Ammon's horn (tissue), 1 donor: ENCODE measurements at regions not wholly inside any gene's neighbourhood (a gene's known extent, or its start where the extent isn't known, plus 50 kb on each side); places are given as distances from the start of the nearest gene placed in this dataset.

Source experiments
- DNase-seq: peaks from one replicate; pipeline ENCODE4 v3.0.0-alpha.2; 2016; ENCODE audit warnings: low spot score

- peak; percentile 23 for DNase-seq
Measured at GRCh38 chr9:90061187-90061586, 456.4 kb downstream of the GADD45G start.

DNA sequence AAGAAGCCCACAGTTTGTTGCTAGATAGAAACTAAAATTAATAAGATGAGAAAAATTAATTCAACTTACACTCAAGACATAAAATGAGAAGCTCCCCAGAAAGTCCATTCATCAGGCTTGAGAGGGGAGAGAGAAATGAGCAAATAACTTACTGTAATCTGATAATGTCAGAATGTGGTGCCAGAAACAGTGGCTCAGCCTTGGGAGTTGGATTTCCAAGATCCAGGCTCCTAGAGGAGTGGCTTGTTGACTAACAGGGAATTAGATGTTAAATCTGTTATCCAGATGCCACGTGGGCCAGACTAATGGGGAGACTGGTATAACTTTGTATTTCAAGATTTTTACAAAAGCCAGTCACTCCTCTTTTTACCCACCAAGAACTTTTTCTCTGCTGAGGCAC lies 458.2 kb downstream of the GADD45G start:
- DNase-seq = no peak

DNA sequence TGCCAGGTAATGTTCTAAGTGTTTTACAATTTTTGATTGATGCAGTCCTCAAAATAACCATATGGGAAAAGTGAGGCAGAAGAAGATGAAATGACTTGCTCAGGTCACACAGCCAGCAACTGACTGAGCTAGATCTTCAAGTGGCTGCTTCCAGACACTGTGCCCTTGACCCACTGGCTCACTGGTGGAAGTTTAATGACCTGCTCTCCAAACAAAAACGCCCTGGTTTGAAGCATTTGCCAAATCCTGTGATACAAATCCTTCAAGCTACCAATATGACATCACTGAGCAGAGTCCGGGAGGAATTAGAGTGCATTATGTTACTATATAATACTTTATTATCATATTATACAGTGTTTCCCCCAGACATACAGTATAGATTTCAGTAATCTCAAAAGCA lies 459.4 kb downstream of the GADD45G start:
- no peak for DNase-seq

DNA sequence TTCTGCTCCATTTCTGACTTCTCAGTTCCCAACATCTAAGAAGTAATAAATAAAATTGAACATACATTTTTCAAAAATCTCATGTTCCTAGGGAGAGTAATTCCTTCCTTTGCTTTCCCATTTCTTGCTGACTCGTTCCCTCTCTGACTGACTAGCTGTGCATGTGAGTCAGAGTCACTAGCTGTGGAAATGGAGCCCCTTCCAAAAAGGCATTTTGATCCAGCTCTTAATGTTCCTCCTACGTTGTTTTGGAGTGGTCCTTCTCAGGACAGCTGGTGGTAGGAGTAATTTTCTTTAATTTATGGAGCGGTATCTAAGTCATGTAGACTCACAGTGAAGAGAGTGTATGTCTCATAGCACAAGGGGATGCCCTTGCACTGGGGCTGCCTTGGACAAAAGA lies 460.2 kb downstream of the GADD45G start:
- no peak for DNase-seq

- DNase-seq = no peak
Measured at GRCh38 chr9:90065851-90066250, 461.0 kb downstream of the GADD45G start.

GRCh38 chr9:90069085-90069484 lies 464.3 kb downstream of the GADD45G start:
- DNase-seq = no peak

DNA sequence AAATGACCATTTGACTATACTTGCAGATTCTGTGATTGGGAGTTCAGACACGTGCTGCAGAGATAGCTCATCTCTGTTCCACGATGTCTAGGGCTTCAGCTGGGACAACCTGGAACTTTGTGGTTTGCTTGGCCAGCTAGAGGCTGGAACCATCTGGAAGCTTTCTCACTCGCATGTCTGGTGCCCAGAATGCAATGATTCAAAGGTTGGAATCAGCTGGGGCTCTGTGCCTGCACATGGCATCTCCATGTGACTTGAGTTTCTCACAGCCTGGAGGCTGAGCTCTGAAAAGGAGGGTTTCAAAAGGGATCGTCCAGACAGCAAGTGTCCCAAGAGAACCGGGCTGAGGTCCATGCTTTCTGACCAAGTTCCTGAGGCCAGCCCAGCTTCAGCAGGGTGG lies 465.2 kb downstream of the GADD45G start:
- no peak for DNase-seq

DNA sequence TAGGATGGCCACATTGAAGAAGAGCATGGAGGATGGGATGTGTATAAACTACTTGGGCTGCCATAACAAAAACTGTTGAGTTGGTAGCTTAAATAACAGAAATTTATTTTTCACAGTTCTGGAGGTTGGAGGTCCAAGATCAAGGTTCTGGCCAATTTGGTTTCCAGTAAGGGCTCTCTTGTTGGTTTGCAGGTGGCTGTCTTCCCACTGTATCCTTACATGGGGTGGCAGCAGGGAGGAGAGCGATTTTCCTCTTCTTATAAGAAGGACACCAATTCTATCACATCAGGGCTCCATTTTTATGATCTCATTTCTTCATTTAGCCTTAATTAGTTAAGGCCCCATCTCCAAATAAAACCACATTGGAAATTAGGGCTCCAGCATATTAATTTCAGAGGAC lies 465.7 kb downstream of the GADD45G start:
- no peak for DNase-seq

- DNase-seq = no peak
Measured at GRCh38 chr9:90070931-90071660, 466.3 kb downstream of the GADD45G start.

GRCh38 chr9:90073186-90073945 lies 468.6 kb downstream of the GADD45G start:
- no peak for DNase-seq

GRCh38 chr9:90074316-90074962 lies 469.6 kb downstream of the GADD45G start:
- no peak for DNase-seq

DNA sequence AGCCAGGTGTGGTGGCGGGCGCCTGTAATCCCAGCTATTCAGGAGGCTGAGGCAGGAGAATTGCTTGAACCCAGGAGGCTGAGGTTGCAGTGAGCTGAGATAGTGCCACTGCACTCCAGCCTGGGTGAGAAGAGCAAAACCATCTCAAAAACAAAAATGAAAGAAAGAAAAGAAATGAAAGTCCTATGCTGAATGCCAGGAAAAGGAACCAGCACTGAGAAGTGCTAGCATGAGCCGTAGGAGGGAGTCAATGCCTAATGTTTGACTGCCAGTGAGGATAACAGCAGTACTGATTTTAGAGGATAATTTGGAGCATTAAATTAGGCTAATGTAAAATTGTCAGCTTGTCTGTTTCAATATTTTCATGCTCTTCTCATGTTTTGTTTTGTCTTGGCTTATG lies 472.8 kb downstream of the GADD45G start:
- DNase-seq = peak; percentile 44

GRCh38 chr9:90078988-90079421 lies 474.2 kb downstream of the GADD45G start:
- DNase-seq = no peak

GRCh38 chr9:90085633-90086032 lies 480.8 kb downstream of the GADD45G start:
- no peak for DNase-seq

GRCh38 chr9:90086101-90086511 lies 481.3 kb downstream of the GADD45G start:
- peak; percentile 59 for DNase-seq

DNA sequence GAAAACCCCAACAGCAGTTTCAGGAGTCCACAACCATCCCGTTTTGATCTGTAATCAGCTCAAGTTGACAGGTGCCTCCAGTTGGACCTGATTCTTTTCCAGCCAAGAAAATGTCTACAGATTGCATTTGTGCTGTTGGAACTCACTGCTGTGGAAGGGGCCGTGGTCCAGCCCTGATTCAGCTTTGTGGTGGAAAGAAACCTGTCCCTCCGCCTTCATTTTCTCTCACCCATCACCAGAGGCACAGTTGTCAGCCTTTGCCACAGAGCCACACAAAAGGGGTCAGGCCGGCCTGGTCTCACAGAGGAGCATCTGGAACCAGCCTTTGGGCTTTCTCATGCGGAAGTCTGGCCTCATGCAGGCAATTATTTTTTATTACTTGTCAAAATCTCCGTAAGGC lies 483.6 kb downstream of the GADD45G start:
- DNase-seq = no peak

GRCh38 chr9:90088856-90089255 lies 484.0 kb downstream of the GADD45G start:
- no peak for DNase-seq

DNA sequence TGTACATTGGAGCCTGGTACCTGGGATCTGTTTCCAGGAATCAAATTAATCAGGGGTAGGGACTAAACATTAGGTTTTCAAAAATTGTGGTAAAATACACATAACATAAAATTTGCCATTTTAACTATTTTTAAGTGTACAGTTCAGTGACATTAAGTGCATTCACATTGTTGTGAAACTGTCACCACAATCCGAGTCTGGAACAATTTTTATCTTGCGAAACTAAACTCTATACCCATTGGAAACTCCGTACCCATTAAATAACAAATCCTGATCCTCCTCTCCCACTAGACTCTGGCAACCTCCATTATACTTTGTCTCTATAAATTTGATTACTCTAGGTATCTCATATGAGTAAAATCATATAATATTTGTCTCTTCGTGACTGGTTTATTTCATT lies 486.2 kb downstream of the GADD45G start:
- DNase-seq = no peak

DNA sequence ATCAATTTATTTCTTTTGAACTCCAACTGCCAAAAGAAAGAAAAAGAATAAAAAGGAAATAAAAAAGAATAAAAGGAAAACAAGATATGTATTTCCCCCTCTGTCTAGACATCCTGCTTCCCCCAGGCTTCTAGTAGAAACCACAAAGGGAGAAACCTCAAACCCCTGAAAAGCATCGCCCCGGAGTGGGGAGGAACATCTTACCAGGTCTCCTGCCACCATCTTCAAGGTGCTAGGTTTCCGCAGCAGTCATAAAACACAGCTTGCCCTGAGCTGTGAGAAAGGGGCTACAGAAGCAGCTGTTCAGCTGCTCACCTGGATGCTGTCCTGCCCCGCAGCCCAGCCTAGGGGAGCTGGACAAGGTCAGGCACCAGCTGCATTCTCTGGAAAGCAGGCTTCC lies 487.7 kb downstream of the GADD45G start:
- no peak for DNase-seq

- DNase-seq = peak; percentile 56
Measured at GRCh38 chr9:90095682-90096081, 490.9 kb downstream of the GADD45G start.

- DNase-seq = no peak
Measured at GRCh38 chr9:90097237-90097636, 492.4 kb downstream of the GADD45G start.

GRCh38 chr9:90098408-90098807 lies 493.6 kb downstream of the GADD45G start:
- DNase-seq = no peak
